HG03064 (cell line): ENCODE measurements at regions not wholly inside any gene's neighbourhood (a gene's known extent, or its start where the extent isn't known, plus 50 kb on each side); places are given as distances from the start of the nearest gene placed in this dataset.
"Not testable (repeated sequence)": the region's sequence is repeated elsewhere in the genome, so short reads cannot be mapped to it uniquely, and the experiment has no call there.

Experiments
- ATAC-seq: cut with Tn5 transposase; IDR thresholded peaks from one replicate; pipeline ENCODE4 v1.9.1; 2021; ENCODE audit warnings: low read depth; ENCODE audit not compliant: unreplicated experiment

DNA sequence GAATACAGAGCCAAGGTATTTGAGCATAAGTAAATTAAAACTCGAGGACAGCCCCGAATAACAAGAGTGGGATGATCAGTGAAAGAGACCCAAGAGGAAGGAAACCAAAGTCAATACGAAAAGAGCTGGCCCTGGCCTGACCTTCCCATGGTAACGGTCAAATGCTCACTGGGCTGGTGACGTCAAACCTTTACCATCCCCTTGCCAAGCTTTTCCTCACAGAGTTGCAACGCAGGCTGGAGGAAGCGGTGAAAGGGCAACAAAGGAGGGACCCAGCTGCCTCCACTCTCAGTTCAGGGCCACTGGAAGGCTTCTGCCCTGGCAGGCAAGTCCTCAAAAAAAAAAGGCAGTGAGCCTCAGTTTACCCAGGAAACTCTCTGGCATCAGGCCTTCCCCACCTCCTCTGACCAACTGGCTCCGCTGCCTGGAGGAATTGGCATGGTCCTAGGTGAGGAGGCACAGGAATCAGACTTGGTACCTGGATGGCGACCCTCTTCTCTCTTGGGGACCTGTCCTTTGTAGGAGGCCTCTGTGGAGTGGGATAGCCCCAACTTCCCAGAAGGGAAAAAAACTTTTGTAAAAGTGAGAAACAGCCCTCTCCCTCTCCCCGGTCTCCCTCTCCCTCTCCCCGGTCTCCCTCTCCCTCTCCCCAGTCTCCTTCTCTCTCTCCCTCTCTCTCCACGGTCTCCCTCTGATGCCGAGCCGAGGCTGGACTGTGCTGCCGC is 212.4 kb downstream of the ANAPC1 start:
- ATAC-seq, result no peak

DNA sequence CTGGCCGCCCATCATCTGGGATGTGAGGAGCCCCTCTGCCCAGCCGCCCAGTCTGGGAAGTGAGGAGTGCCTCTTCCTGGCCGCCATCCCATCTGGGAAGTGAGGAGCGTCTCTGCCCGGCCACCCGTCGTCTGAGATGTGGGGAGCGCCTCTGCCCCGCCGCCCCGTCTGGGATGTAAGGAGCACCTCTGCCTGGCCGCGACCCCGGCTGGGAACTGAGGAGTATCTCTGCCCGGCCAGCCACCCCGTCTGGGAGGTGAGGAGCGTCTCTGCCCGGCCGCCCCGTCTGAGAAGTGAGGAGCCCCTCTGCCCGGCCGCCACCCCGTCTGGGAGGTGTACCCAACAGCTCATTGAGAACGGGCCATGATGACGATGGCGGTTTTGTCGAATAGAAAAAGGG is 211.4 kb downstream of the ANAPC1 start:
- ATAC-seq, result not testable (repeated sequence)

DNA sequence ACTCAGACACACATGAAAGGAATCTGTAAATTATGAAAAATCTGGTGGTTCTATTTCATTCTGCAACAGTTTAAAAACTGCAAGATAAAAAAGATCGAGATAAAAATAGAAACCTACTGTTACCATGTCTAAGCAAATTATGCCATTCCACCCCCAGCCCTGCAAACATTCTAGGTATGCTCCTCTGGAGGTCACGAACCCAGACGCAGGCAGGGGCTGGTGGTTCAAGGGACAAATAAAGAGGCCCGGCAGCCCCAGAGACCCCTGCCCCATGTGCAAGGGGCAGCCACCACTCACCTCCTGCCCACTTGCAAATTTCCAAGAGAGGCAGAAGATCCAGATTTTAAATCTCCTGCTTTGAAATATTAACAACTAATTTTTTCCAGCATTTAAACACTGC is 210.5 kb downstream of the ANAPC1 start:
- ATAC-seq, result no peak

DNA sequence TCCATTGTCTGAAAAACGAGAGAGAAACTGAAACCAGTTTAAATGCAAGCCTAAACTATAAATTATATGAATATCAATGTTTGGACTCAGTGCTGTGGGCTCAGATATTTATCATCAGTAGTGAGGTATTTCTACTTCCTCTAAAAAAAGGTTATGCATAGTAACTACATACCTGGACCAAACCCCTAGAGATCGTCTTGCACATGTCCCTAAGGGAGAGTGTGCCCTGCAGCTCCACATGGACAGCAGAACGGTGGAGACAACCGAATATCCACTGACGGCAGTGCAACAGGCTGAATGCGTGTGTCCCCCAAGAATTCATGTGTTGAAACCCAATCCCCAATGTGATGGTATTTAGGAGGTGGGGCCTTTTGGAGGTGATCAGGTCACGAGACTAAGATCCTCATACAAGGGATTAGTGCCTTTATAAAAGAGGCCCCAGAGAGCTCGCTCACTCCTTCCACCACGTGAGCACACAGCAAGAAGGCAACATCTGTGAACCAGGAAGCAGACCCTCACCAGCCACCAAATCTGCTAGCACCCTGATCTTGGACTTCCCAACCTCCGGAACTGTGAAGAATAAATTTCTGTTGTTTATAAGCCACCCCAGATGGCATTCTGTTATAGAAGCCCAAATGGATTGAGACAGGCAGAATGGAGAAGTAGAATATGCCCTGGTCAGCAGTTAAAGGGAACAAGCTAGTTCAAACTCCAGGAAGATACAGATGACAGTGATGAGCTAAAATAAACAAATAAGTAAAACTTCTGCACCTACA is 208.4 kb downstream of the ANAPC1 start:
- ATAC-seq, result no peak

DNA sequence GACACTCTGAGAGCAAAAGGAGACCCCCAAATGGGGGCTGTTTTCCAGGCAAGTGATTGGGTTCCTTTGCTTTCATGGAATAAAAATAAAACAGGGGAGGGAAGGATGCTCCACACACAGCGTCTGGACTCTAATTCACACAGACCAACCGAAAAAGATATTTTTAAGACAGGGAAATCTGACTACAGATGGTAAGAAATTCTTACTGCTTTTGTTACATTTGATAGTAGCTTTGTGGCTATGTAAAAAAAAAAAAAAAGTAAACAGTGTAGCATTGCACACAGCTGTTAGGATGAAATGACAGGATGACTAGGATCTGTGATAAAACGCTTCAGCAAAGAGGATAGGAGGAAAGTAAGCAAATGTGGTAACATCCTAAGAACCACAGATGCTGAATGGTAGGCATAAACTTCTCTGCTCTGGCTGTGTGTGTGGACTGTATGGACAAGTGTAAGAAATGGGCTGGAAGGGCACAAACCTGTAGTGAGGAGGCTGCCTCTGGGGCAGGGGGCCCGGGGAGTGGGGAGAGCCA is 207.6 kb downstream of the ANAPC1 start:
- no peak for ATAC-seq

DNA sequence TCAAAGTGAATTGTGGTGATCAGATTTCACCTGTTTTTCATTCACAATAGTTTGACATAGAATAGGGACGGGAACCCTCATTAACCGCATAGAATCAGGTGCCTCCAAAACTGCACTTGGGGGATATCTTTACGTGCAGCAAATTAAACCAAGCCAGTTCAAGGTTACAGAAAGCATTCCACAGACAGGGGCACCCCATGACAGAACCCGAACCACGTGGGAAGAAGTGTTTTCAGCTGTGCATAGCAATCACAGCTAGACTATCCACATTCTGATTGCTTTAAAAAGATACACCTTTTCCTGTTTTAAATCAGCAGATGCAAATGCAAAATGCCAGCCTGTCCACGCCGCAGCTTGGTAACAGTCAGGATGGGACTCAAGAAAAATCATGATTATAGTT is 205.8 kb downstream of the ANAPC1 start:
- no peak for ATAC-seq

DNA sequence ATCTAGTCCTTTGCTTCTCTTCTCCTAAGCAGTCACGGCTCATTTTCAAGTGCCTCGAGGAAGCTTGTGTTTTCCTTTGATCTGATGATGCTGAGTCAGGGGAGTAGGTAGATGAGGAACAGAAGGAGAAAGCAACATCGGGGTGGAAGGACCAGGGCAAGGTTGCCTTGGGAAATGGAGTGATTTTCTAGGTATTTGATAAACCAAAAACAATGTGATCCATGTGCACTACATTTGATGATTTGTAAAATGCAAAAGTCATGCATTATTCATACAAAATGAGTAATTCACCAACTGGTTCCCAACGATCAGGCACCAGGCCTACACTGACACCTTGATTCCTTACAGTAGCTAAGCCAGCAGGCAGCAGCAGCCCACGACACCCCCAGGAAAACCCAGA is 205.3 kb downstream of the ANAPC1 start:
- ATAC-seq, result no peak

DNA sequence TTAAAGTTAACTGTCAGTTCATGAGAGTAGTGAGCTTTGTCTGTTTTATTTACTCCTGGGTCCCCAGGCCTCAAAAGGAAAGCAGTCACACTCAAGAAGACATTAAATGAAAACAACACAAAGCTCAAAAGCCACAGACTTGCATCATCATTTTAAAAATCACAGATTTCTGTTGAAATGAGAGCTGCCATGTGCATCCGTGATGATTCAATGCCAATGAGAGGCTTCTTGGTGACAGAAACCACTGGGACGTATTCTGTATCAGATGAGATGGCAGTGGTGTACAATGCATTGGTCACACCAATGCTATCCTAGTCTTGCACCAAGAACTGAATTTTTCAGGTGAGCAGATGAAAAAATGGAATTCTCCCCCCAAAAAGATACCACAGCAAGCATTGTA is 204.8 kb downstream of the ANAPC1 start:
- no peak for ATAC-seq

DNA sequence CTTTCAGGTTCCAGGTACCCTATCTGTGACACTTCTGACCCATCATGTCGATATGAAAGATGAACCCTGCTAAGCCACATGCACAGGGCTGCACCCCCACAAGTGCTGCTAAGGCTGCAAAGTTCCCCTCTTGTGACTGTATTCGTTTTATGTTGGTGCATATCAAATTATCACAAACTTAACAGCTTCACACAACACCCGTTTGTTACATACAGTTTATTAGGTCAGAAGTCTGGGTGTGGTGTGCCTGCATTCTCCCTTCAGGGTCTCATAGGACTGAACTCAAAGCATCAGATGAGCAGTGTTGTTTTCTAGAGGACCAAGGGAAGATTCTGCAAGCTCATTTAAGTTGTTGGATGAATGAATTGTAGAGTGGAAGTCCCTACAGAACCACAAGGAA is 199.4 kb downstream of the ANAPC1 start:
- no peak for ATAC-seq

DNA sequence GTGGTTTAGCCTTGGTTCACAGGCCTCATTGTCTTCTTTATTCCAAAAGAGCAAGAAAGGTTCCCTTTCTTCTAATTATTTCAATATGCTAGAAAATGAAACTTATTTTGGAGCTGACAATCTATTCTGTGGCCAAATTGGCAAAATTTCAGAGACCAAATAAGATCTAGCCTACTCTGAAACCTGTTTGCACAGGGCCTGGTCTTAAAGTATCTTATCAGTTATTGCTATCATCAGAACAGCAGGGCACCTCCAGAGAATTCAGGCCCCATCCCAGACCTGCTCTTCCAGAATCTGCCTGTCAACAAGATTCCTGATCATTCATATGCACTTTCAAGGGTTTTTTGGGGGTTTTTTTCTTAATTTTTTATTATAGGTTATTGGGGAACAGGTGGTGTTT is 198.7 kb downstream of the ANAPC1 start:
- no peak for ATAC-seq

DNA sequence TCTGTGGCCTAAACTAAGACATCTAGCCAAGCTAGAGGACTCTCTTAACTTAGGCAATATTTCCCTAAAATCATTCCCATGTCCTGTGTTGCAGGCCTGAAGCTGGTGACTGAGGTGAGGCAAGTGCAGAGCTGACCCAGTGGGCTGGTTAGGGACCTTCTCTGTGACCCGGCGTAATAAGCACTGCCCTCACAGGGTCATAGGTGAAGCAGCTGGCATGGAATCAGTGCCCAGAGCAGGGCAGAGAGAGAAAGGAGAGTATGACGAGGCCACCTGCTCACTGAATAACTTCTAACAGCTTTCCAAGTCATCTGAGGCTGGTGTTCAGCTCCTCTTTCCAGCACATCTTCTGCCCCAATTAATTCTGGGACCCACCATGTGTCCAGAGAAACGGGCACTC is 197.0 kb downstream of the ANAPC1 start:
- no peak for ATAC-seq

DNA sequence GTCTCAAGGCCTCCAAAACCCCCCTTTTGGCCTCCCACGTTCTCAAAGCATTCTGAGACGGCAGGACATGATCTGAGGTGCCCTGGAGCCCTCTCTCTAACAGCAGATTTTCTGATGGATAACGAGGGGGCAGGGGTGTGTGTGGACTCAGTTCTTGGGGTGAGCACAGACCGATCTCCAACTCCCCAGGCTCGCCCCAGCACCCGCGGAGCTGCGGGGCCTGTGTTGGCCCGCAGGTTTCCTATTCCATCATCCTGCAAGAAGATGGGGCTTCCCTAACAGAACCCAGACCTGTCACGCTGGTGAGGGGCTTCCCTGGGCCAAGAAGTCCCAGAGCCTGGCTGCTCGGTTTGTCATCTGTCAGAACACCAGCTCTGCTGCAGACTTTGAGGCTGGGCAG is 196.1 kb downstream of the ANAPC1 start:
- no peak for ATAC-seq

DNA sequence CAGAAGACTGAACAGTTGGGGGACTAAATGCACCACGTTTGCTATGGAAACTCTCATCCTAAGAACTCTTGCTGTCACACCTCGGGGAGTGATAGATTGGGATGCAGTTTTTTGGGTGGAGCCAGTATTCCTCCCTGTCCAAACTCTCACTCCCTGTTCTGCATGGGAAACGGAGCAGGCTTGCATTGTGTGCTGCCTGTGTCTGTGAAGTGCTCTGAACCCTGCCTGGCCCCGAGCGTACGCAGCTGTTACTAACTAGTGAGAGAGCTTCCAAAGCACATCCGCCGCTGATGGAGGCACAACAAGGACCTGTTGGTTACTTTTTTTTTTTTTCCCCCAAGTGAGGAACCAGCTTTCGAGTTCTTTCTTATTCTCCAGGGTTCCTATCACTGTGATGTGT is 195.5 kb downstream of the ANAPC1 start:
- no peak for ATAC-seq

DNA sequence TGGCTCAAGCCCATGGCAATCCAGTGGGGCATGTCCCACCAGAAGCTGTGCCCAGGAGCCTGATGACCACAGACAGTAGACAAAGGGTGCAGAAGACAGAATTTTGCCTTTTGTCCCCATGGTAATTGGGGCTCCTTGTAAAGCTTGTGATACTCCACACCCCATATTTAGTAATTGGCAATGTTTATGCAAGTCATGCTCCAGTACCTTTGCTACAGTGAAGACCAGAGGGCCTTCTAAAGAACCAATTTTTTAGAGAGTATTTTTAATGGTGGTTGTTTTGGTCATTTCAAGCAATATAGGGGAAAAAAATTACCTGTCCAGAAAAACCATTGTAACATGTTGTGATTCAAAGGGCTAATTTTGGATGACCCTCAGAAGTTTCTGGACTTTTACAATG is 194.8 kb downstream of the ANAPC1 start:
- no peak for ATAC-seq

DNA sequence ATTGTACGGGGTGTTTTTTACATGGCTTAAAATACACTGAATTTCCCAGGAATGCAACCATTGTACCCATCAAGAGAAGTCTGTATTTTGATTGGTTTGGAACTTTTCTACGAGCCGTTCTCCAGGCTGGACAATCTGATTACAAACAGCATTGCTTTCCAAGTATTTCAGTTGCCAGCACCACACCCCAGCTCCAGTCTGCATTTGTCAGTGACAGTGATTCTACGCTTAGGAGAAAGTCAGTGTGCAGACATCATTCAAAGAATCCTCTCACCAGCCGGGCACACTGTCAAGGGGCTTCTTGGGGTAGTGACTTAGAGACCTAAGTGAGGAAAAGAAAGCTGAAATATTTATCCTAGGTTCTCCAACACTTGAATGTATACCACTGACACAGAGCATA is 194.1 kb downstream of the ANAPC1 start:
- no peak for ATAC-seq

DNA sequence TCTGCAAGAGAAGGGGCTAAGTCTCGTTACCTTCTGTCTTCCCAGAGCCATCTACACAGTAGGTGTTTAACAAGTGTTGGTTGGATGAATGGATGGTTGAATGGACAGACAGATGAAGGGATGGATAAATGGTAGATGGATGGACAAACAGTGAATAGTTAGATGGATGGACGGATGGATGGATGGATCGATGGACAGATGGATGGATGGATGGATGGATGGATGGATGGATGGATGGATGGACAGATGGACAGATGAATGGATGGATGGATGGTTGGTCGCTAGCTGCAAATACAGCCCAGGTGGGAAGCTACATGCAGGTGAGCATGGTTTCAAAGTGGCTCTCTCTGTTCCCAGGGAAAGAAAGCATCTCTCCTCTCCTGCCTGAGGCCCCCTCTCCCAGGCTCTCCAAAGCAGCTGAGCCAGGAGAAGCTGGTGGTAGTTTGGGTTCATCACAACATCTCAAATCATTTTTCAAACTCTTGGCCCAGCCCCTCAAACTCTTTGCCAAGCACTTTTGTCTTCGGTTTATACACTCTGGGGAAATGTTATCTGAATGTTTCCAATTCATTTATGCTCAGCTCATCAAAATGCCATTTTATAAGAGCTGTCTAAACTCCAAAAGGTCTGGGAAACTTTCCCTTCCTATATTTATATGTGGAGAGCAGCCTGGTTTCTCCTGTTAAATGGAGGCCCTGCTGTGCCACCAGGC is 192.7 kb downstream of the ANAPC1 start:
- ATAC-seq, result no peak

DNA sequence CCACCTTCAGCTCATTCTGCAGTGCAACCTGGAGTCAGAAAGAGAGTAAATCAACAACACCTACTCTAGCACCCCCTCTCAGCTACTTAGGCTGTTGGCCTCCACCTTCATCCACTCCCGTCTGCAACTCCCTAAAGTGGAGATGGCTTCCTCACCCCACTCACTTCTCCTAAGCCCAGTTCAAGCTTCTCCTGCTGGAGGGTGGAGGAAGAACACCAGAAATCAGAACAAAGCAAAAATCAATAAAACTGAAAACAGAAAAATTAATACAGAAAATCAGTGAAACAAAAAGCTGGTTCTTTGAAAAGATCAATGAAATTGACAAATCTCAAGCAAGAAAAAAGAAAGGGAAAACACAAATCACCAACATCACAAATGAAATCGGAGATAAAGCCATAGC is 191.7 kb downstream of the ANAPC1 start:
- ATAC-seq, result no peak

DNA sequence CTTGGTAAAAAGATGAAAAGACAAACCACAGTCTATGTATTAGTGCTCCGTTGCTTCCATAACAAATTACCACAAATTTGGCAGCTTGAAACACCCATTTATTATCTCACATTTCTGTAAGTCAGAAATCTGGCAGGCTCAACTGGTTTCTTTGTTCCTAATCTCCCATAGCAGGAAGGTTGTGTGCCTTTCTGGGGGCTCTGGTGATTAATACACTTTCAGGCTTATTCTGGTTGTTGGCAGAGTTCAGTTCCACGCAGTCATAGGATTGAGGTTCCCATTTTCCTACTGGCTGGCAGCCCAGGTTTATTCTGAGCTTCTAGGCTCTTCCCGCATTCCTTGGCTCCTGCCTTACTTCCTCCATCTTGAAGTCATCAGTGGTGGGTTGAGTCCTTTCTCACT is 189.3 kb downstream of the ANAPC1 start:
- no peak for ATAC-seq

DNA sequence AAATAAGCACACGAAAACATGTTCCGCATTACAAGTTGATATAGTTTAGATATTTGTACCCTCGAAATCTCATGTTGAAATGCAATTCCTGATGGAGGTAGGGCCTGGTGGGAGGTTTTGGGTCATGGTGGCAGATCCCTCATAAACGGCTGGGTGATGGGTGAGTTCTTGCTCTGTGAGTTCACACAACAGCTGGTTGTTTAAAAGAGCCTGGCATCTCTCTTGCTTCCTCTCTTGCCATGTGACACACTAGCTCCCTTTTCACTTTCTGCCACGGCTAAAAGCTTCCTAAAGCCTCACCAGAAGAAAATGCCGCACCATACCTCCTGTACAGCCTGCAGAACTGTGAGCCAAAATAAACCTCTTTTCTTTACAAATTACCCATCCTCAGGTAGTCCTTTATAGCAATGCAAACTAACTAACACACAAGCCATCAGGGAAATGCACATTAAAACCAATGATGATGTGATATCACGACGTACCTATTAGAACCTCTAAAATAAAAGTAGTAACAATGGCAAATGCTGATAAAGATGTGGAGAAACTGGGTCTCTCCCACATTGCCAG is 188.5 kb downstream of the ANAPC1 start:
- no peak for ATAC-seq

DNA sequence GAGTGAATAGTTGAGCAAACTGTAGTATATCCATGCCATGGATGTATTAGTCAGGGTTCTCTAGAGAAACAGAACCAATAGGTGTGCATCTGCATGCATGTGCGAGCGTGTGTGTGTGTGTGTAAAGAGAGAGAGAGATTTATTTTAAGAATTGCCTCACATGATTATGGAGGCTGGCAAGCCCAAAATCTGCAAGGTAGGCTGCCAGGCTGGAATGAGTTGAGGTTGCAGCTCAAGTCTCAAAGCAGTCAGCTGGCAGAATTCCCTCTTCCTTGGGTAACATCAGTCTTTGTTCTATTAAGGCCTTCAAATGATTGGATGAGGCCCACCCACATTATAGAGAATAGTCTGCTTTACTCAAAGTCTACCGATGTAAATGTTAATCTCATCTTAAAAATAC is 187.8 kb downstream of the ANAPC1 start:
- ATAC-seq, result no peak

DNA sequence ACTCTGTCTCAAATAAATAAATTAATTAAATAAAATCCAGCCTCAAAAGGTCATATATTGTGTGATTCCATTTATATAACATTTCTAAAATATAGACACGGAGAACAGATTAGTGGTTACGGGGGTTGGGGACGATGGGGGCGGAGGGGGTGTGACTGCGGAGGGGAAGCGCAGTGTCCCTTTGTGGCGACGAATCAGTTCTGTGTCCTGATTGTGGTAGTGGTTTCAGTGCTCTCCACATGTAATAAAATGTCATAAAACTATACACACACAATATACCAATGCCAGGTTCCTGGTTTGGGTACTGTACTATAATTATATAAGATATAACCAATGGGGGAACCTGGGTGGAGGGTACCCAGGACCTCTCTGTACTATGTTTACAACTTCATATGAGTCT is 186.4 kb downstream of the ANAPC1 start:
- ATAC-seq, result no peak
